ENCODE measurements at regions not wholly inside any gene's neighbourhood (a gene's known extent, or its start where the extent isn't known, plus 50 kb on each side); places are given as distances from the start of the nearest gene placed in this dataset.

DNA sequence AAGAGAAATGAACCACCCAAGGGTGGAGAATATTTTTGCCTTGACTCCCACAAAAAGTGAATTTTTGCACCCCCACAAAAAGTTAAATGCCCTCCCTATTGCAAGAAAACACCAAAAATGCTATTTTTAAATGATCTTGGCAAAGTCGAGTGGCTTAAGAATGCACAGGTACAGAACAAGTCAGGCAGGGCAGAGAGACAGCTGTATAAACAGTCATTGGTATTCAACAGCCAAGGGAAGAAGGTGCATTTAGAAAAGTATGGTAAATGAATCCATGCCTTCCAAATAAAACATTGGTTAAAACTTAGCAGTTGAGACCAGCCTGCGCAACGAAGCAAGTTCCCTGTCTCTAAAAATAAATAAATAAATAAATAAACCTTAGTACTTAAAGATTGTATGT lies 169.3 kb downstream of the CHIC2 start:
- TF ChIP-seq, protein P1, sequence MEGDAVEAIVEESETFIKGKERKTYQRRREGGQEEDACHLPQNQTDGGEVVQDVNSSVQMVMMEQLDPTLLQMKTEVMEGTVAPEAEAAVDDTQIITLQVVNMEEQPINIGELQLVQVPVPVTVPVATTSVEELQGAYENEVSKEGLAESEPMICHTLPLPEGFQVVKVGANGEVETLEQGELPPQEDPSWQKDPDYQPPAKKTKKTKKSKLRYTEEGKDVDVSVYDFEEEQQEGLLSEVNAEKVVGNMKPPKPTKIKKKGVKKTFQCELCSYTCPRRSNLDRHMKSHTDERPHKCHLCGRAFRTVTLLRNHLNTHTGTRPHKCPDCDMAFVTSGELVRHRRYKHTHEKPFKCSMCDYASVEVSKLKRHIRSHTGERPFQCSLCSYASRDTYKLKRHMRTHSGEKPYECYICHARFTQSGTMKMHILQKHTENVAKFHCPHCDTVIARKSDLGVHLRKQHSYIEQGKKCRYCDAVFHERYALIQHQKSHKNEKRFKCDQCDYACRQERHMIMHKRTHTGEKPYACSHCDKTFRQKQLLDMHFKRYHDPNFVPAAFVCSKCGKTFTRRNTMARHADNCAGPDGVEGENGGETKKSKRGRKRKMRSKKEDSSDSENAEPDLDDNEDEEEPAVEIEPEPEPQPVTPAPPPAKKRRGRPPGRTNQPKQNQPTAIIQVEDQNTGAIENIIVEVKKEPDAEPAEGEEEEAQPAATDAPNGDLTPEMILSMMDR (IDR thresholded peaks at IDR 0.05): no peak

DNA sequence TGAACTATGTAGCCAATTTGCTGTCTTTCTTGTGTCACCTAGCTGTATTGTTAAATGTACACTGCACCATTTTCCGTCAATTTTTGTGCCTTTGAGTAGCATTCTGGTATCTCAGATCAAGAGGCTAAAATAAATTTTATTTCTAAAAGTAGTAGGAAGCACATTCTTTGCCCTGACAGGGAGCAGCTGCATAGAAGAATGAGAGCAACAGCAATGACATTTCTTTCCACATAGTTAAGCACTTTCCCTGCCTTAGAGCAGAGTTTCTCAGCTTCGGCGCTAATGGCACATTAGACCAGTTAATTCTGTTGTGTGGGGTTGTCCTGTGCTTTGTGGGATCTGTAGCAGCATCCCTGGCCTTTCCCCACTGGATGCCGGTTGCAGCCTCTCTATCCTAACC lies 173.9 kb downstream of the CHIC2 start:
- TF ChIP-seq, protein P1 (IDR thresholded peaks at IDR 0.05): no peak

DNA sequence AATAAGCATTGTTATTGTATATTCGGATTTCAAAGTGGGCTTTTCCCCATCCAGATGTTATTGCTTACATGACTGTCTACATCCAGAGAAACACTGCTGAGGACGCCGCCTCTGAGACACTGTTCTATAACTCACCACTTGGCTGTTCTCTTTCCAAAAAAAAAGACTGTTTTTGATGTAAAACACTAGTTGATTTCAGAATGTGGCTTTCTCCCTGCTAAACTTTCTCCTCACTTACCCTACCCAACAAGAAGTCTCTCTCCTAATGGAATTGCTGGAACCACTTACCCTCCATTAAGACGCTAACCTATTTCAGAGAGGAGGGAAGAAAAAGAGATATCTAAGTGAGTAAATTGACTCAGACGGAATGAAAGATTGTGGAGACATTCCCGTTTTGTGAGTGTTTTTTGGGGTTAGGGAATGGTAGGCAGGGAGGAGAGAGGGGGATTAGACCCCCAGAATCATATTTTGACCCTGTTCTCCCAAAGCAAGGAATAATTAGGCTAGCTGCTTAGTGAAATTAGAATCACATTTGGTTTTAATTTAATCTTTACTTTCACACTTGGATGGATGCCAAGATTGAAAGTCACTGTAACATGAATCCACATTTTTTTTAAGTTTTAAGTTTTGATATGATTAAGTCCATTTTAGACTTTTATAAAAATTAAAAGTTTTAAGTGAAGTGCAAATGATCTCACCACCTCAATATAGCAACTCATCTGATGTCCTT lies 174.9 kb downstream of the CHIC2 start:
- TF ChIP-seq, protein P1 (IDR thresholded peaks at IDR 0.05): no peak

- TF ChIP-seq, protein P1 (IDR thresholded peaks at IDR 0.05): no peak
These were observed 178.3 kb downstream of the CHIC2 start for GRCh38 chr4:53886090-53886489.

GRCh38 chr4:53885668-53886067 lies 178.7 kb downstream of the CHIC2 start:
- TF ChIP-seq, protein P1 (IDR thresholded peaks at IDR 0.05): no peak

DNA sequence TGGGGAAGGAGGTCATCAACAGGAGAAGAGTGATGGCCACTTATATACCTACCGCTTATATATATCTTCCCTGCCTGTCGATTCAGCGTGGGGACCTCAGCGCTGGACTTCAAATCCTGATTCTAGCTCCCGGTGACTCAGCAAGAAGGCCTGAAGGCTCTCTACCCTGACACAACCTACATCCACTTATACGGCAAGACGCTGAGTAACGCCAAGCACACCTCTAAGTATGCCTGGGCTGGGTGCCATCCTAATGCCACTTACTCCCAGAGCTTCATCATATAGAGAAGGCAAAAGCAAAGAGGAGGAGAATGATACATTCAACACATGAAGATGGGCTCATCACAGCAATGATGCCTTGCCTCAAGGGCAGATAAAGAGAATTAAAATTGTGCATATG lies 198.3 kb downstream of the CHIC2 start:
- TF ChIP-seq, protein P1 (IDR thresholded peaks at IDR 0.05): no peak

DNA sequence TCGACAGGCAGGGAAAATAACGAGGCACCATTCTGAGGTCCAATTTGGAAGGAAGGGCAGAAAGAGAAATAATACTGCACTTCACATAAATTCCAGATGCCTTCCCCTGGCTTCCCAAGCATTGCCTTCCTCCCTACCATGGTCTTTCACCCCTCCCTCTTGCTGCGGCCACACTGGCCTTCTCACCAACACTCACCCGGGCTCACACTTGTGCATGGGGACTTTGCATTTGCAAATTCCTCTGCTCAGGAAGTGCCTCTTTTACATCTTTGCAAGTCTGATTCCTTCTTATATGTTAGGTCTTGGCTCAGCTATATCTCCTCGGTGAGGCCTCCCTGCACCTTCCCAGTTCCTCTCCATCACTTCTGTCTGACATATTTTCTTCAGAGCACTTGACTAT lies 199.4 kb downstream of the CHIC2 start:
- TF ChIP-seq, protein P1 (IDR thresholded peaks at IDR 0.05): no peak
